Mesenchymal stem cell (in vitro differentiated cells and primary cell): ENCODE measurements at regions not wholly inside any gene's neighbourhood (a gene's known extent, or its start where the extent isn't known, plus 50 kb on each side); places are given as distances from the start of the nearest gene placed in this dataset.
"Not testable (repeated sequence)": the region's sequence is repeated elsewhere in the genome, so short reads cannot be mapped to it uniquely, and the experiment has no call there.

Source experiments
- DNase-seq: peaks from one replicate; pipeline ENCODE4 v3.0.0-alpha.2; 2013
- H2AFZ ChIP-seq: one replicate; pipeline ENCODE4 v1.6.1; 2013; ENCODE audit warnings: low read depth, mild to moderate bottlenecking, control low read depth, inconsistent platforms, low read length, moderate library complexity
- H2AK5ac ChIP-seq: 2 replicates; pipeline ENCODE4 v1.6.1; 2013; ENCODE audit warnings: low read length, moderate library complexity, mild to moderate bottlenecking, inconsistent platforms; ENCODE audit not compliant: severe bottlenecking
- H2BK120ac ChIP-seq: one replicate; pipeline ENCODE4 v1.6.1; 2013; ENCODE audit warnings: low read depth, mild to moderate bottlenecking, inconsistent platforms, low read length, moderate library complexity
- H2BK12ac ChIP-seq, 2 experiments: one replicate each; pipeline ENCODE4 v1.6.1; 2013; ENCODE audit warnings: inconsistent platforms in 2 of 2, low read length in 2 of 2, mild to moderate bottlenecking in 2 of 2, moderate library complexity in 2 of 2, control low read depth in 1 of 2
- H2BK15ac ChIP-seq: one replicate; pipeline ENCODE4 v1.6.1; 2013; ENCODE audit warnings: mild to moderate bottlenecking, low read depth, inconsistent platforms; ENCODE audit not compliant: poor library complexity, severe bottlenecking
- H2BK5ac ChIP-seq: 2 replicates; pipeline ENCODE4 v1.6.1; 2013; ENCODE audit warnings: low read depth, mild to moderate bottlenecking, low read length, control low read depth, inconsistent platforms; ENCODE audit not compliant: poor library complexity, severe bottlenecking
- H3K14ac ChIP-seq, 2 experiments: one replicate each; pipeline ENCODE4 v1.6.1; 2013; ENCODE audit warnings: inconsistent platforms in 2 of 2, low read length in 2 of 2, control low read depth in 1 of 2, mild to moderate bottlenecking in 1 of 2, moderate library complexity in 1 of 2
- H3K18ac ChIP-seq, 2 experiments: one replicate each; pipeline ENCODE4 v1.6.1; 2013; ENCODE audit warnings: inconsistent platforms in 2 of 2, low read length in 2 of 2, control low read depth in 1 of 2, low read depth in 1 of 2, mild to moderate bottlenecking in 1 of 2
- H3K23ac ChIP-seq, 2 experiments: one replicate each; pipeline ENCODE4 v1.6.1; 2013; ENCODE audit warnings: inconsistent platforms in 2 of 2, low read length in 2 of 2, mild to moderate bottlenecking in 2 of 2, moderate library complexity in 2 of 2, control low read depth in 1 of 2
- H3K27ac ChIP-seq: 2 replicates; pipeline ENCODE4 v1.5.1; 2013; ENCODE audit warnings: mild to moderate bottlenecking, moderate library complexity, low read length, control low read depth, inconsistent platforms; ENCODE audit not compliant: poor library complexity, severe bottlenecking
- H3K27me3 ChIP-seq, 2 experiments: 2 replicates each; pipeline versions ENCODE4 v1.6.1 to v1.7.0; 2013; ENCODE audit warnings: low read length in 2 of 2, mild to moderate bottlenecking in 2 of 2, moderate library complexity in 2 of 2, control low read depth in 1 of 2, inconsistent platforms in 1 of 2; ENCODE audit not compliant: control insufficient read depth in 1 of 2, insufficient read depth in 1 of 2
- H3K36me3 ChIP-seq, 2 experiments: 2 replicates each; pipeline versions ENCODE4 v1.6.1 to v1.7.0; 2013; ENCODE audit warnings: low read length in 2 of 2, control low read depth in 1 of 2, inconsistent platforms in 1 of 2, low read depth in 1 of 2, mild to moderate bottlenecking in 1 of 2; ENCODE audit not compliant: insufficient read depth in 2 of 2, control insufficient read depth in 1 of 2
- H3K4ac ChIP-seq, 2 experiments: one replicate each; pipeline ENCODE4 v1.6.1; 2013; ENCODE audit warnings: inconsistent platforms in 2 of 2, low read length in 2 of 2, mild to moderate bottlenecking in 2 of 2, moderate library complexity in 2 of 2, control low read depth in 1 of 2, low read depth in 1 of 2
- H3K4me1 ChIP-seq: 2 replicates; pipeline ENCODE4 v1.6.1; 2013; ENCODE audit warnings: low read depth, low read length, control low read depth; ENCODE audit not compliant: control insufficient read depth, insufficient read depth
- H3K4me2 ChIP-seq: 2 replicates; pipeline ENCODE4 v1.6.1; 2013; ENCODE audit warnings: low read length, mild to moderate bottlenecking, inconsistent platforms; ENCODE audit not compliant: poor library complexity, severe bottlenecking
- H3K4me3 ChIP-seq, 2 experiments: 2 replicates each; pipeline versions ENCODE4 v1.5.1 to v1.7.0; 2013; ENCODE audit warnings: low read length in 2 of 2, mild to moderate bottlenecking in 2 of 2, control low read depth in 1 of 2, low read depth in 1 of 2; ENCODE audit not compliant: insufficient read depth in 1 of 2
- H3K79me1 ChIP-seq: replicated peaks from 2 replicates; pipeline ENCODE4 v1.6.1; 2013; ENCODE audit warnings: mild to moderate bottlenecking, control low read depth, low read length, inconsistent platforms; ENCODE audit not compliant: poor library complexity, severe bottlenecking
- H3K9ac ChIP-seq: 2 replicates; pipeline ENCODE4 v1.7.0; 2013; ENCODE audit warnings: mild to moderate bottlenecking, low read length, moderate library complexity
- H3K9me3 ChIP-seq: 2 replicates; pipeline ENCODE4 v1.7.0; 2013; ENCODE audit warnings: mild to moderate bottlenecking, low read length; ENCODE audit not compliant: control insufficient read depth
- H4K8ac ChIP-seq: one replicate; pipeline ENCODE4 v1.6.1; 2013; ENCODE audit warnings: inconsistent platforms, mild to moderate bottlenecking, low read length, moderate library complexity
- H4K91ac ChIP-seq: one replicate; pipeline ENCODE4 v1.6.1; 2013; ENCODE audit warnings: mild to moderate bottlenecking, low read length, inconsistent platforms
- WGBS: methylation state at CpG from one replicate; pipeline ENCODE4 v1.1.7; 2013; ENCODE audit warnings: mixed read lengths; 5-methylcytosine and 5-hydroxymethylcytosine counted together

DNA sequence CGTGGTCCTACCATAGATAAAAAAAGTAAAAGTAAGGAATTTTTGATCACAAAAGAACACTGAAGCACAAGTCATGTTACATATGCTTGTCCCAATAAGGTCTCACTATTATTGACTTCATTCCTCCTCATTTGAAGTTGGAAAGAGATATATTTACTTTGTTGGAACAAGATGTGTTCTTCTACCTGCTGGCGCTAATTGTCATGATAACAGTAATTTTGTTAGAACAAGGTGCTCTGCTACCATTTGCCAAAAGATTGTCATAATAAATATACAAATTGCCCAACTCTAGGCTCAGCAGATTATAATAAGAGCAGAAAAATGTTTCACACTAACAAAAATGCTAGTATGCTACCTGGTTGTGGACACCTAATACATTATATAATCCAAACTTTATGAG, 77.0 kb downstream of the CCDC74A start:
- not testable (repeated sequence) for H3K4me3 ChIP-seq, H3K4me2 ChIP-seq, H3K36me3 ChIP-seq, H3K79me1 ChIP-seq, H3K4me1 ChIP-seq, H3K9me3 ChIP-seq, H3K23ac ChIP-seq, H3K4ac ChIP-seq, H2BK120ac ChIP-seq, H3K14ac ChIP-seq, H4K8ac ChIP-seq, H4K91ac ChIP-seq, DNase-seq, H2AK5ac ChIP-seq, H2BK12ac ChIP-seq, H3K27ac ChIP-seq, H3K18ac ChIP-seq, H2BK15ac ChIP-seq, H2BK5ac ChIP-seq, H3K27me3 ChIP-seq, H3K9ac ChIP-seq, H2AFZ ChIP-seq
- no CpG with 5 or more reads among the region's 2 CpGs for WGBS

DNA sequence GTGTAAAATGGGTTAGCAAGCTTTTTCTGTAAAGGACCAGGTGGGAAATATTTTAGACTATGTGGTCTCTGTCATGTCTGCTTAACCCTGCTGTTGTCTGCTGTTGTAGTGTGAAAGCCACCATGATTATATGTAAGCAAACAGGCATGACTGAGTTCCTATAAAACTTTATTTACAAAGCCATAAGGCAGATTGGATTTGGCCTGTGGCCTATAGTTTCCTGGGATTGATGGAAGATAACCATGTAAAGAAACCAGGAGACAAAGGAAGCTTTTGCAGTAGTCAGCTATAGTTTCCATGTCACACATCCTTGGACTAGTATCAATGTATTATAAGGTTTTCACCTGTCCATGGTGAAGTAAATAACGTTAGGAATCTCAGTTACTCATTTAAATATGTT, 78.7 kb downstream of the CCDC74A start:
- H2AK5ac ChIP-seq, H2BK15ac ChIP-seq, H3K4ac ChIP-seq, H3K79me1 ChIP-seq, H3K4me2 ChIP-seq, H3K36me3 ChIP-seq, H3K14ac ChIP-seq, H3K4me3 ChIP-seq, H3K9ac ChIP-seq, H2BK5ac ChIP-seq, H3K27ac ChIP-seq, H4K91ac ChIP-seq, H3K27me3 ChIP-seq, H3K18ac ChIP-seq, H2AFZ ChIP-seq, DNase-seq, H3K23ac ChIP-seq, H2BK120ac ChIP-seq, H3K4me1 ChIP-seq, H3K9me3 ChIP-seq, H4K8ac ChIP-seq, H2BK12ac ChIP-seq: not testable (repeated sequence)
- WGBS, result 33% methylated on average over 1 of the region's 1 CpG

DNA sequence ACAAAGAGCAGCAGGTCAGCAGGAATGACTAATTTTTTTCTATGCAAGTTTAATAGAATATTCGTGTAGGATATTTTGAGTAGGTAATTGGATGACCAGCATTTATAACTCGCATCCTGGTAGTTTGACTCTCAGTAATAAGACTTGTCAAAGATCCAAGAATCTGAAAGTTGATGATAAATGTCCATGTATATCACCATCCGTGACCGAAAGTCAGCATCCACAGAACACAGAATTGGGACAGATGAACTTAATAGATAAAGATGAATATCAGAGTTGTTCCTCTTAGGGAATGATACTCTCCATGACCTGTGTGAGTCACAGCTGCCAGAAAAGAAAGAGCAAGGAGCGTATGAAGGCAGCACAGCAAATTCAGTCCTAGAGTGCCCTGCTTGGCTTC, 79.4 kb downstream of the CCDC74A start:
- H2BK5ac ChIP-seq, result not testable (repeated sequence)

DNA sequence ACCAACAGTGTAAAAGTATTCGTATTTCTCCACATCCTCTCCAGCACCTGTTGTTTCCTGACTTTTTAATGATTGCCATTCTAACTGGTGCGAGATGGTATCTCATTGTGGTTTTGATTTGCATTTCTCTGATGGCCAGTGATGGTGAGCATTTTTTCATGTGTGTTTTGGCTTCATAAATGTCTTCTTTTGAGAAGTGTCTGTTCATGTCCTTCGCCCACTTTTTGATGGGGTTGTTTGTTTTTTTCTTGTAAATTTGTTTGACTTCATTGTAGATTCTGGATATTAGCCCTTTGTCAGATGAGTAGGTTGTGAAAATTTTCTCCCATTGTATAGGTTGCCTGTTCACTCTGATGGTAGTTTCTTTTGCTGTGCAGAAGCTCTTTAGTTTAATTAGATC, 86.9 kb downstream of the CCDC74A start:
- H4K8ac ChIP-seq, H3K4me3 ChIP-seq, DNase-seq, H3K36me3 ChIP-seq, H3K23ac ChIP-seq, H2BK5ac ChIP-seq, H3K79me1 ChIP-seq, H2BK120ac ChIP-seq, H3K27me3 ChIP-seq, H3K14ac ChIP-seq, H2BK15ac ChIP-seq, H3K4ac ChIP-seq, H3K4me1 ChIP-seq, H3K18ac ChIP-seq, H2AK5ac ChIP-seq, H2AFZ ChIP-seq, H3K4me2 ChIP-seq, H2BK12ac ChIP-seq, H3K27ac ChIP-seq, H3K9ac ChIP-seq, H3K9me3 ChIP-seq, H4K91ac ChIP-seq: not testable (repeated sequence)
- WGBS, result 83% methylated on average over 1 of the region's 3 CpGs

More for the DNA sequence above, 79.4 kb downstream of the CCDC74A start:
- H2AK5ac ChIP-seq, H4K8ac ChIP-seq, H3K27ac ChIP-seq, H3K4me2 ChIP-seq, H2AFZ ChIP-seq, H3K4me3 ChIP-seq, H3K27me3 ChIP-seq, H2BK12ac ChIP-seq, H3K9me3 ChIP-seq, H3K4me1 ChIP-seq, H4K91ac ChIP-seq, H2BK120ac ChIP-seq, H3K4ac ChIP-seq, H3K79me1 ChIP-seq, H3K18ac ChIP-seq, H3K9ac ChIP-seq, DNase-seq, H3K14ac ChIP-seq, H3K36me3 ChIP-seq, H3K23ac ChIP-seq, H2BK15ac ChIP-seq: not testable (repeated sequence)
- 84% methylated on average over 5 of the region's 5 CpGs for WGBS
